M059J (cell line): ENCODE measurements at regions not wholly inside any gene's neighbourhood (a gene's known extent, or its start where the extent isn't known, plus 50 kb on each side); places are given as distances from the start of the nearest gene placed in this dataset.

Experiments used
- DNase-seq: peaks from one replicate; pipeline ENCODE4 v3.0.0-alpha.2; 2012; ENCODE audit warnings: low read depth

- DNase-seq: peak; percentile 82
Measured at GRCh38 chr5:147037515-147038205, 159.1 kb upstream of the PPP2R2B start.

- no peak for DNase-seq
Measured at GRCh38 chr5:147040856-147041255, 162.3 kb upstream of the PPP2R2B start.

- DNase-seq: no peak
Measured at GRCh38 chr5:147044572-147045273, 166.2 kb upstream of the PPP2R2B start.

- no peak for DNase-seq
Measured at GRCh38 chr5:147045290-147045689, 166.7 kb upstream of the PPP2R2B start.

GRCh38 chr5:147046281-147046680 lies 167.7 kb upstream of the PPP2R2B start:
- no peak for DNase-seq

GRCh38 chr5:147046894-147047293 lies 168.3 kb upstream of the PPP2R2B start:
- DNase-seq: no peak

GRCh38 chr5:147049764-147050163 lies 171.2 kb upstream of the PPP2R2B start:
- DNase-seq: no peak

- DNase-seq: no peak
Measured at GRCh38 chr5:147050172-147050571, 171.6 kb upstream of the PPP2R2B start.

GRCh38 chr5:147051193-147051592 lies 172.6 kb upstream of the PPP2R2B start:
- DNase-seq: peak; percentile 42

GRCh38 chr5:147052519-147052918 lies 174.0 kb upstream of the PPP2R2B start:
- DNase-seq: no peak

GRCh38 chr5:147055089-147055826 lies 176.7 kb upstream of the PPP2R2B start:
- DNase-seq: no peak

GRCh38 chr5:147055850-147056566 lies 177.5 kb upstream of the PPP2R2B start:
- DNase-seq: no peak

- DNase-seq: no peak
Measured at GRCh38 chr5:147057051-147057450, 177.8 kb upstream of the STK32A start.

- no peak for DNase-seq
Measured at GRCh38 chr5:147061431-147061830, 173.4 kb upstream of the STK32A start.

- DNase-seq: no peak
Measured at GRCh38 chr5:147062427-147062826, 172.4 kb upstream of the STK32A start.

- no peak for DNase-seq
Measured at GRCh38 chr5:147063943-147064342, 170.9 kb upstream of the STK32A start.

- no peak for DNase-seq
Measured at GRCh38 chr5:147065071-147065470, 169.8 kb upstream of the STK32A start.

- no peak for DNase-seq
Measured at GRCh38 chr5:147068998-147069397, 165.8 kb upstream of the STK32A start.

GRCh38 chr5:147072622-147073021 lies 162.2 kb upstream of the STK32A start:
- no peak for DNase-seq

- no peak for DNase-seq
Measured at GRCh38 chr5:147073098-147073497, 161.7 kb upstream of the STK32A start.

GRCh38 chr5:147075187-147075586 lies 159.6 kb upstream of the STK32A start:
- DNase-seq: no peak

GRCh38 chr5:147080391-147080790 lies 154.4 kb upstream of the STK32A start:
- no peak for DNase-seq
